ENCODE measurements at regions not wholly inside any gene's neighbourhood (a gene's known extent, or its start where the extent isn't known, plus 50 kb on each side); places are given as distances from the start of the nearest gene placed in this dataset.

- no peak overlapping the region for H3K4me3 ChIP-seq (ENCODE audit: low read depth in 1 of 3, low read length in 3 of 3)
- 52 to 61% (median 61%) methylated on average over 6 of the region's 6 CpGs for WGBS, 3 donors
- H3K27me3 ChIP-seq (ENCODE audit: control insufficient read depth in 3 of 3, insufficient read depth in 3 of 3, low read length in 3 of 3), result no peaks in the 10 kb centered on the region
- H3K27ac ChIP-seq (ENCODE audit: low read depth in 1 of 3, low read length in 2 of 3), result no peak overlapping the region
- no peaks in the 10 kb centered on the region for H3K9me3 ChIP-seq (ENCODE audit: control insufficient read depth in 2 of 2, insufficient read depth in 1 of 2, low read depth in 1 of 2, low read length in 1 of 2)
- no peaks in the 10 kb centered on the region for H3K4me1 ChIP-seq (ENCODE audit: control insufficient read depth in 3 of 3, insufficient read depth in 2 of 3, low read depth in 1 of 3, low read length in 2 of 3)
- H3K36me3 ChIP-seq (ENCODE audit: control insufficient read depth in 3 of 3, insufficient read depth in 2 of 3, low read depth in 1 of 3, low read length in 3 of 3), result no peaks in the 10 kb centered on the region
- DNase-seq (peak in 1 of 2 donors; percentile 8), FAIRE-seq (no peak)
Measured at GRCh38 chr16:5709889-5710288, 612.3 kb upstream of the EEF2KMT start.

GRCh38 chr16:5706211-5706610 is 608.6 kb upstream of the EEF2KMT start:
- Histone ChIP-seq H3K4me3 (ENCODE audit: low read depth in 1 of 3, low read length in 3 of 3) (no peak overlapping the region), H3K27ac (ENCODE audit: low read depth in 1 of 3, low read length in 2 of 3) (no peak overlapping the region), H3K4me1 (ENCODE audit: control insufficient read depth in 3 of 3, insufficient read depth in 2 of 3, low read depth in 1 of 3, low read length in 2 of 3) (no peaks in the 10 kb centered on the region), H3K27me3 (ENCODE audit: control insufficient read depth in 3 of 3, insufficient read depth in 3 of 3, low read length in 3 of 3) (no peaks in the 10 kb centered on the region), H3K9me3 (ENCODE audit: control insufficient read depth in 2 of 2, insufficient read depth in 1 of 2, low read depth in 1 of 2, low read length in 1 of 2) (no peaks in the 10 kb centered on the region), H3K36me3 (ENCODE audit: control insufficient read depth in 3 of 3, insufficient read depth in 2 of 3, low read depth in 1 of 3, low read length in 3 of 3) (no peaks in the 10 kb centered on the region)
- 67 to 69% (median 69%) methylated on average over 6 of the region's 6 CpGs for WGBS, 3 donors
- DNase-seq (no peak), FAIRE-seq (no peak)

- no peak for FAIRE-seq
- H3K9me3 ChIP-seq (ENCODE audit: control insufficient read depth in 2 of 2, insufficient read depth in 1 of 2, low read depth in 1 of 2, low read length in 1 of 2), result peaks cover 0 to 2% of the 10 kb centered on the region in 2 donors
- WGBS, 3 donors, result 59 to 65% (median 60%) methylated on average over 4 of the region's 4 CpGs
Measured at GRCh38 chr16:5704271-5704670, 606.7 kb upstream of the EEF2KMT start.

GRCh38 chr16:5693426-5693825 is 595.8 kb upstream of the EEF2KMT start:
- no peak for DNase-seq
- WGBS, 3 donors, result 89 to 94% (median 94%) methylated on average over 3 of the region's 3 CpGs
- no peak for FAIRE-seq
- Histone ChIP-seq H3K9me3 (ENCODE audit: control insufficient read depth in 2 of 2, insufficient read depth in 1 of 2, low read depth in 1 of 2, low read length in 1 of 2) (no peaks in the 10 kb centered on the region), H3K27me3 (ENCODE audit: control insufficient read depth in 3 of 3, insufficient read depth in 3 of 3, low read length in 3 of 3) (no peaks in the 10 kb centered on the region), H3K4me1 (ENCODE audit: control insufficient read depth in 3 of 3, insufficient read depth in 2 of 3, low read depth in 1 of 3, low read length in 2 of 3) (no peaks in the 10 kb centered on the region), H3K4me3 (ENCODE audit: low read depth in 1 of 3, low read length in 3 of 3) (no peak overlapping the region), H3K36me3 (ENCODE audit: control insufficient read depth in 3 of 3, insufficient read depth in 2 of 3, low read depth in 1 of 3, low read length in 3 of 3) (no peaks in the 10 kb centered on the region), H3K27ac (ENCODE audit: low read depth in 1 of 3, low read length in 2 of 3) (no peak overlapping the region)

More at GRCh38 chr16:5704271-5704670, 606.7 kb upstream of the EEF2KMT start:
- H3K27ac ChIP-seq (ENCODE audit: low read depth in 1 of 3, low read length in 2 of 3), result no peak overlapping the region
- no peaks in the 10 kb centered on the region for H3K36me3 ChIP-seq (ENCODE audit: control insufficient read depth in 3 of 3, insufficient read depth in 2 of 3, low read depth in 1 of 3, low read length in 3 of 3)
- H3K27me3 ChIP-seq (ENCODE audit: control insufficient read depth in 3 of 3, insufficient read depth in 3 of 3, low read length in 3 of 3), result no peaks in the 10 kb centered on the region
- H3K4me3 ChIP-seq (ENCODE audit: low read depth in 1 of 3, low read length in 3 of 3), result no peak overlapping the region
- H3K4me1 ChIP-seq (ENCODE audit: control insufficient read depth in 3 of 3, insufficient read depth in 2 of 3, low read depth in 1 of 3, low read length in 2 of 3), result no peaks in the 10 kb centered on the region
- DNase-seq, result no peak

GRCh38 chr16:5681966-5682365 is 584.4 kb upstream of the EEF2KMT start:
- WGBS, 3 donors, result 87% methylated on average over 3 of the region's 3 CpGs
- Histone ChIP-seq H3K27ac (ENCODE audit: low read depth in 1 of 3, low read length in 2 of 3) (no peak overlapping the region), H3K9me3 (ENCODE audit: control insufficient read depth in 2 of 2, insufficient read depth in 1 of 2, low read depth in 1 of 2, low read length in 1 of 2) (no peaks in the 10 kb centered on the region), H3K4me1 (ENCODE audit: control insufficient read depth in 3 of 3, insufficient read depth in 2 of 3, low read depth in 1 of 3, low read length in 2 of 3) (no peaks in the 10 kb centered on the region), H3K36me3 (ENCODE audit: control insufficient read depth in 3 of 3, insufficient read depth in 2 of 3, low read depth in 1 of 3, low read length in 3 of 3) (no peaks in the 10 kb centered on the region), H3K27me3 (ENCODE audit: control insufficient read depth in 3 of 3, insufficient read depth in 3 of 3, low read length in 3 of 3) (no peaks in the 10 kb centered on the region), H3K4me3 (ENCODE audit: low read depth in 1 of 3, low read length in 3 of 3) (no peak overlapping the region)
- no peak for FAIRE-seq
- DNase-seq, result no peak

- H3K4me1 ChIP-seq (ENCODE audit: control insufficient read depth in 3 of 3, insufficient read depth in 2 of 3, low read depth in 1 of 3, low read length in 2 of 3), result no peaks in the 10 kb centered on the region
- FAIRE-seq (no peak), DNase-seq (peak in 1 of 2 donors; percentile 2)
- no peak overlapping the region for H3K27ac ChIP-seq (ENCODE audit: low read depth in 1 of 3, low read length in 2 of 3)
- H3K4me3 ChIP-seq (ENCODE audit: low read depth in 1 of 3, low read length in 3 of 3), result no peak overlapping the region
- 22 to 27% (median 25%) methylated on average over 7 of the region's 7 CpGs for WGBS, 3 donors
- H3K27me3 ChIP-seq (ENCODE audit: control insufficient read depth in 3 of 3, insufficient read depth in 3 of 3, low read length in 3 of 3), result no peaks in the 10 kb centered on the region
- H3K36me3 ChIP-seq (ENCODE audit: control insufficient read depth in 3 of 3, insufficient read depth in 2 of 3, low read depth in 1 of 3, low read length in 3 of 3), result no peaks in the 10 kb centered on the region
- no peaks in the 10 kb centered on the region for H3K9me3 ChIP-seq (ENCODE audit: control insufficient read depth in 2 of 2, insufficient read depth in 1 of 2, low read depth in 1 of 2, low read length in 1 of 2)
Measured at GRCh38 chr16:5678371-5678770, 580.8 kb upstream of the EEF2KMT start.

GRCh38 chr16:5671421-5671820 is 573.8 kb upstream of the EEF2KMT start:
- WGBS, 3 donors, result 59 to 68% (median 66%) methylated on average over 2 of the region's 2 CpGs
- Histone ChIP-seq H3K36me3 (ENCODE audit: control insufficient read depth in 3 of 3, insufficient read depth in 2 of 3, low read depth in 1 of 3, low read length in 3 of 3) (no peaks in the 10 kb centered on the region), H3K4me3 (ENCODE audit: low read depth in 1 of 3, low read length in 3 of 3) (no peak overlapping the region), H3K27ac (ENCODE audit: low read depth in 1 of 3, low read length in 2 of 3) (no peak overlapping the region), H3K27me3 (ENCODE audit: control insufficient read depth in 3 of 3, insufficient read depth in 3 of 3, low read length in 3 of 3) (no peaks in the 10 kb centered on the region), H3K9me3 (ENCODE audit: control insufficient read depth in 2 of 2, insufficient read depth in 1 of 2, low read depth in 1 of 2, low read length in 1 of 2) (no peaks in the 10 kb centered on the region), H3K4me1 (ENCODE audit: control insufficient read depth in 3 of 3, insufficient read depth in 2 of 3, low read depth in 1 of 3, low read length in 2 of 3) (no peaks in the 10 kb centered on the region)
- FAIRE-seq (no peak), DNase-seq (no peak)

GRCh38 chr16:5670198-5670597 is 572.6 kb upstream of the EEF2KMT start:
- Histone ChIP-seq H3K36me3 (ENCODE audit: control insufficient read depth in 3 of 3, insufficient read depth in 2 of 3, low read depth in 1 of 3, low read length in 3 of 3) (no peaks in the 10 kb centered on the region), H3K27ac (ENCODE audit: low read depth in 1 of 3, low read length in 2 of 3) (no peak overlapping the region), H3K9me3 (ENCODE audit: control insufficient read depth in 2 of 2, insufficient read depth in 1 of 2, low read depth in 1 of 2, low read length in 1 of 2) (no peaks in the 10 kb centered on the region), H3K4me1 (ENCODE audit: control insufficient read depth in 3 of 3, insufficient read depth in 2 of 3, low read depth in 1 of 3, low read length in 2 of 3) (no peaks in the 10 kb centered on the region), H3K27me3 (ENCODE audit: control insufficient read depth in 3 of 3, insufficient read depth in 3 of 3, low read length in 3 of 3) (no peaks in the 10 kb centered on the region), H3K4me3 (ENCODE audit: low read depth in 1 of 3, low read length in 3 of 3) (no peak overlapping the region)
- whole genome bisulfite sequencing, 3 donors, result 49 to 58% (median 56%) methylated on average over 2 of the region's 2 CpGs
- DNase-seq (no peak), FAIRE-seq (no peak)

- Histone ChIP-seq H3K9me3 (ENCODE audit: control insufficient read depth in 2 of 2, insufficient read depth in 1 of 2, low read depth in 1 of 2, low read length in 1 of 2) (no peaks in the 10 kb centered on the region), H3K4me1 (ENCODE audit: control insufficient read depth in 3 of 3, insufficient read depth in 2 of 3, low read depth in 1 of 3, low read length in 2 of 3) (no peaks in the 10 kb centered on the region), H3K27ac (ENCODE audit: low read depth in 1 of 3, low read length in 2 of 3) (no peak overlapping the region), H3K36me3 (ENCODE audit: control insufficient read depth in 3 of 3, insufficient read depth in 2 of 3, low read depth in 1 of 3, low read length in 3 of 3) (no peaks in the 10 kb centered on the region), H3K4me3 (ENCODE audit: low read depth in 1 of 3, low read length in 3 of 3) (no peak overlapping the region), H3K27me3 (ENCODE audit: control insufficient read depth in 3 of 3, insufficient read depth in 3 of 3, low read length in 3 of 3) (no peaks in the 10 kb centered on the region)
- FAIRE-seq (no peak), DNase-seq (no peak)
- 8 to 22% (median 9%) methylated on average over 2 of the region's 2 CpGs for WGBS, 3 donors
Measured at GRCh38 chr16:5668553-5668952, 571.0 kb upstream of the EEF2KMT start.

Data from small intestine (tissue), 7 donors.